Coronary artery (tissue), 2 donors: ENCODE measurements at regions not wholly inside any gene's neighbourhood (a gene's known extent, or its start where the extent isn't known, plus 50 kb on each side); places are given as distances from the start of the nearest gene placed in this dataset.

Source experiments
- DNase-seq: peaks from one replicate; pipeline ENCODE4 v3.0.0-alpha.2; 2017; ENCODE audit warnings: low spot score
- H3K27ac ChIP-seq, 2 donors: fragments of 200-600 bp; sonication (generic); one replicate each; pipeline ENCODE4 v1.5.1; 2016 to 2019
- H3K4me3 ChIP-seq: fragments of 200-600 bp; sonication (generic); 2 replicates; pipeline ENCODE4 v1.5.1; 2016; ENCODE audit warnings: mild to moderate bottlenecking, moderate library complexity
- TF ChIP-seq, protein P1 (sequence below): fragments of 200-600 bp; sonication (generic); IDR thresholded peaks from one replicate; pipeline ENCODE4 v1.5.1; 2019; ENCODE audit warnings: antibody characterized with exemption

DNA sequence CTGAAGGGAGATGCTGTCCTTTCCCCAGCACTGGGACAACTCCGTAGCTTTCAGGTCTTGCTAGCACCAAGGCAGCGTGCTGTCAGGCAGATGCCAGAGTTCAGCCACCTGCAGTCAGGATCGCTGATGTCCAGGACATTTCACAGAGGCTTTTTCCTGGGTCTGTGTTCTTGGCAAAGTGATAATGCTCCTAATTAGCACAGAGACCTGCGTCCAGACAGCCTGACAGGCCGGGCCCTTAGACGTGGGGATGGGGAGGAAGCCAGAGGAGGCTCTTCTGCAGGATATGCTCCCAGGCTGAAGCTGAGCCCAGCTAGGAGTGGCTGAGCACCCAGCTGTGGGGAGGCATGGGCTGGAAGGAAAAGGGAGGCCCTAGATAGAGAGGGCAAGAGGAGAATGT lies 82.5 kb upstream of the TBX20 start:
- no peak for DNase-seq
- TF ChIP-seq, protein P1, sequence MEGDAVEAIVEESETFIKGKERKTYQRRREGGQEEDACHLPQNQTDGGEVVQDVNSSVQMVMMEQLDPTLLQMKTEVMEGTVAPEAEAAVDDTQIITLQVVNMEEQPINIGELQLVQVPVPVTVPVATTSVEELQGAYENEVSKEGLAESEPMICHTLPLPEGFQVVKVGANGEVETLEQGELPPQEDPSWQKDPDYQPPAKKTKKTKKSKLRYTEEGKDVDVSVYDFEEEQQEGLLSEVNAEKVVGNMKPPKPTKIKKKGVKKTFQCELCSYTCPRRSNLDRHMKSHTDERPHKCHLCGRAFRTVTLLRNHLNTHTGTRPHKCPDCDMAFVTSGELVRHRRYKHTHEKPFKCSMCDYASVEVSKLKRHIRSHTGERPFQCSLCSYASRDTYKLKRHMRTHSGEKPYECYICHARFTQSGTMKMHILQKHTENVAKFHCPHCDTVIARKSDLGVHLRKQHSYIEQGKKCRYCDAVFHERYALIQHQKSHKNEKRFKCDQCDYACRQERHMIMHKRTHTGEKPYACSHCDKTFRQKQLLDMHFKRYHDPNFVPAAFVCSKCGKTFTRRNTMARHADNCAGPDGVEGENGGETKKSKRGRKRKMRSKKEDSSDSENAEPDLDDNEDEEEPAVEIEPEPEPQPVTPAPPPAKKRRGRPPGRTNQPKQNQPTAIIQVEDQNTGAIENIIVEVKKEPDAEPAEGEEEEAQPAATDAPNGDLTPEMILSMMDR, result no peak

DNA sequence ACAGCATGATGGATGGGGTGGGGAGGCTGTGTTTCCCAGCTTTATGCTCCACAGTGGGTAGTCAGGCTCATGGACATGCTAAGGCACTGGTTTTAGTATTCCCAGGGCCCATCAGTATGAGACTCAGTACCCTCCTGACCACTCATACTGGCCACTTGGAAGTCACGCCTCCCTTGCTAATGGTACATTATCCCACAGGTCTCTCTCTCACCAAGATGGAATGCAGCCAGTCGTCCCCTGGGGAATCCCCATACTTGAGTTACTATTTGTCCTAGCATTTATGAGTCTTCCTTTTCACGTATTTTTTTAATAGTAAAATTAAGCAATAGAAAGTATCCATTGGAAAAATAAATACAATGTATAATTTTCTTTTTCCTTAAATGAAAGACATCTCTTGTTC lies 80.6 kb upstream of the TBX20 start:
- Histone ChIP-seq H3K27ac (no peak overlapping the region), H3K4me3 (no peak overlapping the region)
- TF ChIP-seq, protein P1, result no peak
- DNase-seq, result no peak

More for the DNA sequence above, 82.5 kb upstream of the TBX20 start:
- no peak overlapping the region for H3K27ac ChIP-seq
- H3K4me3 ChIP-seq, result no peak overlapping the region

GRCh38 chr7:35333265-35333664 lies 79.4 kb upstream of the TBX20 start:
- TF ChIP-seq, protein P1, result no peak
- Histone ChIP-seq H3K4me3 (no peak overlapping the region), H3K27ac (no peak overlapping the region)
- no peak for DNase-seq

DNA sequence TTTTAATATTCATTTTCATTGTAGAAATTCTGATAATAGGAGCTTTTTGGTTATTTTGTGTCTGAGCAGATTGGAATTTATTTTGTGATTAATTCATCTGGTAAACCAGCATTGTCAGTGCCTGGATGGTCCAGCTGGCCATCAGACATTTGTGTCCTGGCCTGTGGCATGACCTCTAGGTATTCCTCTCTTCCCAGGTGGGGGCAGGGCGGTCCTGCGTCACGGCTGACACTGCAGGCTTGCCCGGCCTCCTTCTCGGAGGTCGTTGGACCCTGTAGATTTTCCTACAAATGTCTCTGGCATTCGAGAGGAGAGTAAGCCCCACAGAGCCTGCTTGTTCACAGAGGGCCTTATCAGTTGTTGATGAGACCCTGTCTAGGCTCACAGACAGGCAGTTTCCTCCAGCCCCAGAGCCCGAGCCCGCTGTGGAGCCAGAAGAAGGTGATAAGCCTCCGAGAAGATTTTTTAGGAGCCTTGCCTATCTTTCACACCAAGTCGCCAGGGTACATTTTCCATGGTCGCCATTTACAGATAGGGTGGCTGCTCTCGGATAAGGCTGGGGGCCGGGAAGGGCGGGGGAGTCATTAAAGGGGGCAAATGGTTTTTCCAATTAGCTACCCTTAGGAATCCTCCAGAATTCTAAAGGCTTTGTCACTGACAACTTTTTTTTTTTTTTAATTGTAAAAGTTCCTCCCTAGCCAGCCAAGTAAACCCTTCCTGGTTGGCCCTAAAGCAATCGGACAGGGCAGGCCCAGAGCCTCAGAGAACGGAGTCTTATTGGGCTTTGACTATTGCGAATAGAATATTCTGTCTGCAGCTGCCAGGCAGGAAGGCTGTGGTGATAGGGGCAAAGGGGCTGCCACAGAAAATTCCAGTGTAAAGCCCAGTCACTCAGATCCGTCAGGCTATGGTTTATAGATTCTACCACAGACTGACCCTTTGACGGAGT lies 78.1 kb upstream of the TBX20 start:
- TF ChIP-seq, protein P1, result no peak
- H3K27ac ChIP-seq, result no peak overlapping the region
- H3K4me3 ChIP-seq, result no peak overlapping the region
- DNase-seq, result no peak

DNA sequence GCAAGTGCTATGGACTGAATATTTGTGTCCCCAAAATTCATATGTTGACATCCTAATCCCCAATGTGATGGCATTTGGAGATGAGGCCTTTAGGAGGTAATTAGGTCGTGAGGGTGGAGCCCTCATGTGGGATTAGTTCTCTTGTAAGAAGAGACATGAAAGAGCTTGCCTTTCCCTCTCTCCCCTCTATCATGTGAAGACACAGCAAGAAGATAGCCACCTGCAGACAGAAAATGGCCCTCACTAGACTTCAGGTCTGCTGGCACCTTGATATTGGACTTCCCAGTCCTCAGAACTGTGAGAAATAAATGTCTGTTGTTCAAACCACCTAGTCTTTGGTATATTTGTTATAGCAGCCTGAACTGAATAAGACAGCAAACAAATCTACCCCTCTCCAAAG lies 75.1 kb upstream of the TBX20 start:
- DNase-seq, result no peak
- Histone ChIP-seq H3K4me3 (no peak overlapping the region), H3K27ac (no peak overlapping the region)
- TF ChIP-seq, protein P1, result no peak

DNA sequence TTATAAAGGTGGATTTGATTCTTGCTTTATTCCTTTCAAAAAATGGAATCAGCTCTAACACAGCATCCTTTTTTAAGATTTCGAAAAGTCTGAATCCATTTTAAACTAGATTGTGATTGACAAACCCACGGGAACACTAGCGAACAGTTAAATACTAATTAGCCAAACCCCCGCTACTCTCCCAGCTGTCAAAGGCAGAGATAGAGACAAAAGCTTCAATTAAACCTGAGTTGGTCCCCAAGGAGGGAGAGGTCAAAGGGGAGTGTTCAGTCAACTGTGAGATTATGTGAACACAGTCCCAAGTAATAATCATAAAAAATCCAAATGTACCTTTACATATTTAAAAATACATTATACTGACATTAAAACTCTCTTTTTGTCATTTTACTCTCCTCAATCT lies 65.7 kb upstream of the TBX20 start:
- DNase-seq, result no peak
- TF ChIP-seq, protein P1, result no peak
- no peak overlapping the region for H3K4me3 ChIP-seq
- H3K27ac ChIP-seq, result no peak overlapping the region

DNA sequence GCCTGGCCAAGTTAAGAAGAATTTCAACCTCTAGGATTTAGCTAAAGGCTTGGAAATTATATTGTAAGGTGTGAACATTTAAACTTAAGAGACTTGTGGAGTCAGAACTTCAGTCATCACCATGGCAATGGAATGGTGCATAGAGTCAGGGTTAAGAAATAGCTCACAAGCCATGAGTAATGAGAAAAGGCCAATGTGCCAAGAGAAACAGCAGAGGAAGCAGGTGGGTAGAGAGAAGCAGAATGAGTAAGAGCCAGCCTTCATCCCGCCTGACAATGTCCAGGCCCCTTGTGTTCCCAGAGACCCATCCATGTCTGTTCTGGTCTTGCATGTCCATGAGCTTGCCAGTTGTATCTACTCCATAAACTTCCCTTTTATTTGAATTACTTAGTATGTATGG lies 62.6 kb upstream of the TBX20 start:
- Histone ChIP-seq H3K27ac (no peak overlapping the region), H3K4me3 (no peak overlapping the region)
- no peak for DNase-seq
- TF ChIP-seq, protein P1, result no peak
